Mesendoderm (in vitro differentiated cells): ENCODE measurements at regions not wholly inside any gene's neighbourhood (a gene's known extent, or its start where the extent isn't known, plus 50 kb on each side); places are given as distances from the start of the nearest gene placed in this dataset.

Experiments
- DNase-seq: peaks from one replicate; pipeline ENCODE4 v3.0.0; 2013
- H2AK5ac ChIP-seq: 2 replicates; pipeline ENCODE4 v1.6.1; 2013; ENCODE audit warnings: low read length, inconsistent platforms
- H2BK120ac ChIP-seq: 2 replicates; pipeline ENCODE4 v1.6.1; 2013; ENCODE audit warnings: low read depth, mild to moderate bottlenecking, low read length, moderate library complexity, mixed read lengths
- H2BK15ac ChIP-seq: replicated peaks from 2 replicates; pipeline ENCODE4 v1.6.1; 2013; ENCODE audit warnings: low read depth, mild to moderate bottlenecking, moderate library complexity
- H2BK5ac ChIP-seq: 2 replicates; pipeline ENCODE4 v1.6.1; 2013; ENCODE audit warnings: low read length, inconsistent platforms
- H3K18ac ChIP-seq: 2 replicates; pipeline ENCODE4 v1.6.1; 2013; ENCODE audit warnings: mild to moderate bottlenecking, low read length, mixed read lengths
- H3K23ac ChIP-seq: one replicate; pipeline ENCODE4 v1.6.1; 2013; ENCODE audit warnings: low read length
- H3K27ac ChIP-seq: 2 replicates; pipeline ENCODE4 v1.5.1; 2013; ENCODE audit warnings: low read depth, mild to moderate bottlenecking, inconsistent platforms, low read length, moderate library complexity
- H3K27me3 ChIP-seq: 2 replicates; pipeline ENCODE4 v1.6.1; 2013; ENCODE audit warnings: low read length, control low read depth, mild to moderate bottlenecking, inconsistent platforms; ENCODE audit not compliant: insufficient read depth, poor library complexity
- H3K36me3 ChIP-seq: 2 replicates; pipeline ENCODE4 v1.6.1; 2013; ENCODE audit warnings: low read length, inconsistent platforms; ENCODE audit not compliant: control insufficient read depth, insufficient read depth
- H3K4ac ChIP-seq: one replicate; pipeline ENCODE4 v1.6.1; 2013; ENCODE audit warnings: low read depth, mild to moderate bottlenecking, low read length, moderate library complexity
- H3K4me1 ChIP-seq: 2 replicates; pipeline ENCODE4 v1.6.1; 2013; ENCODE audit warnings: low read depth, low read length, inconsistent platforms; ENCODE audit not compliant: control insufficient read depth
- H3K4me2 ChIP-seq: 2 replicates; pipeline ENCODE4 v1.6.1; 2013; ENCODE audit warnings: low read length
- H3K4me3 ChIP-seq: 2 replicates; pipeline ENCODE4 v1.5.1; 2013; ENCODE audit warnings: mild to moderate bottlenecking, low read length
- H3K56ac ChIP-seq: one replicate; pipeline ENCODE4 v1.6.1; 2013; ENCODE audit warnings: low read length
- H3K79me1 ChIP-seq: 2 replicates; pipeline ENCODE4 v1.6.1; 2013; ENCODE audit warnings: low read length, inconsistent platforms
- H3K79me2 ChIP-seq: 2 replicates; pipeline ENCODE4 v1.6.1; 2013; ENCODE audit warnings: mild to moderate bottlenecking, low read length; ENCODE audit not compliant: control insufficient read depth, insufficient read depth
- H3K9ac ChIP-seq: 2 replicates; pipeline ENCODE4 v1.6.1; 2013; ENCODE audit warnings: low read length, inconsistent platforms
- H4K5ac ChIP-seq: one replicate; pipeline ENCODE4 v1.6.1; 2013; ENCODE audit warnings: low read length
- H4K8ac ChIP-seq: one replicate; pipeline ENCODE4 v1.6.1; 2013; ENCODE audit warnings: low read depth, mild to moderate bottlenecking, control low read depth, low read length, moderate library complexity
- WGBS: extraction: QIAGEN DNeasy Blood & Tissue Kit; methylation state at CpG from one replicate; pipeline ENCODE4 v1.1.7; 2013; ENCODE audit warnings: low lambda C conversion rate, missing lambda C conversion rate; ENCODE audit not compliant: insufficient coverage; ENCODE audit errors: extremely low coverage; 5-methylcytosine and 5-hydroxymethylcytosine counted together

DNA sequence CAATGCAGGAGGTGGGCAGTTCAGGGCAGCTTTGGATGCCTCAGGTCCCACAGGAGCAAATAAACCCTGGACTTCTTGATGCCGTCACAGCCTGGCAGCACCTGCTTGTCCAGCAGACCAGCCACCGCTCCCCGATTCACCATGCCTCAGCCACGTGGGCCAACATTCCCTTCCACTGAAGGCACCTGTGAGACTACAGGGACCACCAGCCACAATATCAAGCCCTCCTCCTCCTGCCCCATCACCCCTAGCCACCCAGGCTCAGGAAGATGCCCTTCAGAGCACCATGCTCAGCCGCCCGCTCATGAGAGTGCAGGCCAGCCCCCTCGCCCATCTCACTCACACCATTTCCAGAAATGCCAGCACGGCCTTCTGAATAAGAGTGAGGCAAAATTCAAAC, 234.7 kb downstream of the SYK start:
- H3K18ac ChIP-seq, result no peak overlapping the region
- no peak overlapping the region for H3K56ac ChIP-seq
- H2AK5ac ChIP-seq, result no peak overlapping the region
- no peak overlapping the region for H3K23ac ChIP-seq
- H3K9ac ChIP-seq, result no peak overlapping the region
- no peak overlapping the region for H3K27ac ChIP-seq
- H4K5ac ChIP-seq, result no peak overlapping the region
- H3K79me1 ChIP-seq, result no peaks in the 10 kb centered on the region
- no peak overlapping the region for H2BK120ac ChIP-seq
- H3K4me1 ChIP-seq, result no peaks in the 10 kb centered on the region
- no peak overlapping the region for H3K4me3 ChIP-seq
- no peak overlapping the region for H4K8ac ChIP-seq
- no peak for DNase-seq
- no peaks in the 10 kb centered on the region for H3K79me2 ChIP-seq
- H3K27me3 ChIP-seq, result no peaks in the 10 kb centered on the region
- no peaks in the 10 kb centered on the region for H3K36me3 ChIP-seq
- H3K4ac ChIP-seq, result no peak overlapping the region
- H3K4me2 ChIP-seq, result no peak overlapping the region
- no peak overlapping the region for H2BK5ac ChIP-seq
- WGBS, result no CpG with 5 or more reads among the region's 8 CpGs
- H2BK15ac ChIP-seq, result no peak overlapping the region

DNA sequence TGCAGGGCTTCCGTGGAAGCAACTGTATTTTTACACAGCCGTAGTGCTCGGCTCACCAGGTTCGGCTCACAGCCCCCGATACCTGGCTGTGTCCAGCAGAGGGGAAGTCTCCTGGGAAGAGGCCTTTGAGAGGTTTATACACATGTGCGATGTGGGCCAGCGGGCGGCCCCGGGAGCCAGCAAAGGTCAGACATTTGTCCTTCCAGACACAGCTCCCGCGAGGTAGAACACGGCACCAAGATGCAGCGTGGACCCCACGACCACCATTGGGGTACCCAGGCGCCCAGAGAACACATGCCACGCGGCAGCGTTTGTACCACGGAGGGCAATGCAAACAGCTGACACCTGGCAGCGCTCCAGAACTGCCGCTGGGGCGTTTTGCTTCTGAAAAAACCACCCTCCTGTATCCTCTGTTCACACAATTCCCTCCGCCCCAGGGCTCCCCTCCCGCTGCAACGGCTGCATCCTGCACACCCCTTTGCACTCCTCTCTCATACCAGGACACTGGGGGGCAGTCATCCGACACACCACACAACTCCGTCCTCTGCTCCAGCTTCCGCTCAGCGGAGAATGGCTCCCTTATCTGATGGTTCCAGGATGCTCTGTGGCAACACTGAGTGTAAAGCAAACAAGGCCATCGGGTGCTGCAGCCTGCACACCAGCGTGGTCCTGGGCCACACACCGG, 235.3 kb downstream of the SYK start:
- Histone ChIP-seq H3K79me2 (no peaks in the 10 kb centered on the region), H3K27me3 (no peaks in the 10 kb centered on the region), H3K4me3 (no peak overlapping the region), H3K56ac (no peak overlapping the region), H2BK15ac (no peak overlapping the region), H4K8ac (no peak overlapping the region), H2AK5ac (no peak overlapping the region), H2BK5ac (no peak overlapping the region), H3K27ac (no peak overlapping the region), H3K79me1 (no peaks in the 10 kb centered on the region), H3K4me2 (no peak overlapping the region), H3K23ac (no peak overlapping the region), H3K9ac (no peak overlapping the region), H3K18ac (no peak overlapping the region), H2BK120ac (no peak overlapping the region), H3K4me1 (no peaks in the 10 kb centered on the region), H3K4ac (no peak overlapping the region), H4K5ac (no peak overlapping the region), H3K36me3 (no peaks in the 10 kb centered on the region)
- peak; percentile 94 for DNase-seq
- WGBS, result no CpG with 5 or more reads among the region's 32 CpGs

DNA sequence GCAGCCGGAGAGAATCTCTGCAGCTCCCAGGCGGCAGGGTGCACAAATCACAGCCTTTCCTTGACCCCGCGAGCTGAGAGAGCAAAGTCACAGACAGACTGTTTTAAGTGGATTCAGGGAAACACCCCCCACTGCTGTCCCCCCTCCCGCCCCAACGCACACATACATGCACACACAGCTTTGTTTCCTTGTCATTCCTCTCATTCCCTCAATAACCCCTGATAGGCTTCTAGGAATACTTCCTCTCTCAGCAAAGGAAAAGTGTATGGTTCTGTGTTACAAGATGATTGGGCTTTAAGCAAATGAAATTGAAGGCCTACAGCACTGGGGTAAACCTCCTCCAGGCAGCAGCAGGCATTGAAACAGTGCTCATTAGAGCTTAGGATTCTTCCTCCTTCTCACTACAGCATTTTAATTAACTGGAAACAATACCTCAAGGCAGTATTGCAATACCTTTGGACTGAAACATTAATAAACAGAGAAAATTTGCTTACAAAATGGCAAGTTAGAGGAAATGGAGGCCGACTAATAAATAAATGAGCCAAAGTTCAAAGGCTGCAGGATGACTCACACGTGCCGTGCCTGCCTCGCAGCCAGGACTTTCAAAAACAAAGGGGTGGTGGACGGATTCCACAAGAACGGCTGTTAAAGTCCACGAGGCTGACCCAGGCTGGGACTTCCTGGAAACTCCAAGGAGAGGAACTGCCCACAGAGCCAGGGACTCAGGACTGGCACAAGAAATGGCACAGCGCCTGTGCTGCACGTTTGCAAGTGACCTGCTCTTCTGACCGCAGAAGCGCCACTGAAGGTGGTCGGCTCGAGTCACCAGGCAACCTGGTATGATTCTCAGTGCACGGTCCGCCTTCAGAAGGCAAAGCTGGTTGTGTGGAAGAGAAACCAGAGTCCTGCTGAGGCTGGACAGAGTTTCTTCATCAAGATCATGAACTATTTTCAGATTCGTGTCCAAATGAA, 236.2 kb downstream of the SYK start:
- Histone ChIP-seq H3K36me3 (no peaks in the 10 kb centered on the region), H2BK15ac (no peak overlapping the region), H3K18ac (no peak overlapping the region), H2BK120ac (no peak overlapping the region), H3K23ac (no peak overlapping the region), H3K4me2 (no peak overlapping the region), H2AK5ac (no peak overlapping the region), H4K8ac (no peak overlapping the region), H4K5ac (no peak overlapping the region), H3K9ac (no peak overlapping the region), H3K27ac (no peak overlapping the region), H3K4me1 (no peaks in the 10 kb centered on the region), H3K79me1 (no peaks in the 10 kb centered on the region), H3K79me2 (no peaks in the 10 kb centered on the region), H3K56ac (no peak overlapping the region), H3K4ac (no peak overlapping the region), H3K27me3 (no peaks in the 10 kb centered on the region), H3K4me3 (no peak overlapping the region), H2BK5ac (no peak overlapping the region)
- peak; percentile 41 for DNase-seq
- no CpG with 5 or more reads among the region's 22 CpGs for WGBS

DNA sequence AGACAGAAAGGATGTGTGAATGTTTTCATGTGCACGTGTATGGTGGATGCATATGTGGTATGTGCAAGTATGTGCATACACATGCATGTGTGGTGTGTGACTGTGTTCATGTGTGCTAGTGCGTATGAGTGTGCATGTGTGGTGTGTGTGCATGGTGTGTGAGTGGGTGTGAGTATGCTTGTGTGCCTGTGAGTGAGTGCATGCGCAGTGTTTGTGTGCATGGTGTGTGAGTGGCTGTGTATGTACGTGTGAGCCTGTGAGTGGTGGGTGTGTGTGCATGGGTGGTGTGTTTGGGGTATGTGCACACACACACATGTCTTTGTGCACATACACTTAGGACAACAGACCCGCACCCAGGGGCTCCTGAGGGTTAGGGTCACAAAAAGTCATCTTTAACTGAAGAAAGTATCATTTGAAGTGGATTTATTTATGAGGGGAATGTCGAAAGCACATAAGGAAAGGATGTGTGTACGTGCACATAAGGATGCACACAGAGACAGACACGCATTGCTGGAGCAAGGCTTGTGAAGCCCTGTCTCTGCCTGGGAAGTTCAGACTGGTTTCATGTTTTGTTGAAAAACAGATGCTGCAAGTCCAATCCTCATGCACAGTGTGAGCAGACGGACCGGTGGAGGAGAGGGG, 237.0 kb downstream of the SYK start:
- Histone ChIP-seq H4K5ac (no peak overlapping the region), H4K8ac (no peak overlapping the region), H3K79me2 (no peaks in the 10 kb centered on the region), H3K56ac (peak overlapping the region; percentile 3), H3K4me3 (no peak overlapping the region), H3K27ac (no peak overlapping the region), H2BK15ac (no peak overlapping the region), H3K18ac (no peak overlapping the region), H3K4me1 (no peaks in the 10 kb centered on the region), H2BK5ac (no peak overlapping the region), H3K23ac (no peak overlapping the region), H3K27me3 (no peaks in the 10 kb centered on the region), H2AK5ac (peak overlapping the region; percentile 14), H3K36me3 (no peaks in the 10 kb centered on the region), H3K4me2 (no peak overlapping the region), H3K4ac (no peak overlapping the region), H3K79me1 (no peaks in the 10 kb centered on the region), H2BK120ac (no peak overlapping the region), H3K9ac (no peak overlapping the region)
- DNase-seq, result no peak
- WGBS, result no CpG with 5 or more reads among the region's 10 CpGs

DNA sequence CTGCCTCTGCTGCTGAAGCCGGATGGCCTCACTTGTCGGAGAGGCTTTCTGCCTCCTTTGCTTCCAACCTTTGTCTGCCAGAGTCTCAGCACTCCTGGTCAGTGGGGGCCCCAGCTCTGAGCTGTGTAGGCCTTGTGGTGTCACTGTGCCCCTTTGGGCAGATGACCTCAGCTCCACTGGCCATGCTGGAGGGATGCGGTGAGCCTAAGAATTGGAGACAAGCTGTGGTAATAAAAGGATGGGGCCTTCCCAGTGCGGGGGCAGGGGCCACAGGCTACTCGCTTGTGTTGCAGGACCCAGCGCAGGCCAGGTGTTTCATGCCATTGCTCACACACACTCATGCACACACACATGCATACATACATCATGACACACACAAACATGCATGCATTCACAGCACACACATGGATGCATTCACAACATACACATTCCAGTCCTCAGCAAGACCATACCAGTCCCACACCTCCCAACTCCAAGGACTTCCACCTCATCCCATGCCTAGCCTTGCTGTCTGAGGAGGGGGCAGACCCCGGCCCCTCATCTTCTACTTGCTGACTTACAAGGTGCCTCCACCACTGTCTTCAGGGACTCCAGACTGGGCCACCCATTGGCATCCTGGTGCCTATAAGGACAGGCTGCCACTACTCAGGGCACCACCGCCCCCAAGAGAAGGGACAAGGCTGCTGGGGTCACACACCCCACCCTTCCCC, 237.7 kb downstream of the SYK start:
- DNase-seq, result no peak

More for the DNA sequence above, 237.7 kb downstream of the SYK start:
- no peak overlapping the region for H4K5ac ChIP-seq
- H2BK5ac ChIP-seq, result no peak overlapping the region
- no peaks in the 10 kb centered on the region for H3K79me2 ChIP-seq
- no peak overlapping the region for H3K4ac ChIP-seq
- H3K36me3 ChIP-seq, result no peaks in the 10 kb centered on the region
- no peaks in the 10 kb centered on the region for H3K4me1 ChIP-seq
- H3K56ac ChIP-seq, result no peak overlapping the region
- no peak overlapping the region for H3K9ac ChIP-seq
- no peak overlapping the region for H3K27ac ChIP-seq
- no peak overlapping the region for H3K18ac ChIP-seq
- H2BK120ac ChIP-seq, result no peak overlapping the region
- H3K4me3 ChIP-seq, result no peak overlapping the region
- H3K27me3 ChIP-seq, result no peaks in the 10 kb centered on the region
- H2AK5ac ChIP-seq, result no peak overlapping the region
- no peaks in the 10 kb centered on the region for H3K79me1 ChIP-seq
- no peak overlapping the region for H4K8ac ChIP-seq
- no peak overlapping the region for H3K4me2 ChIP-seq
- H3K23ac ChIP-seq, result no peak overlapping the region
- H2BK15ac ChIP-seq, result no peak overlapping the region
- no CpG with 5 or more reads among the region's 8 CpGs for WGBS
